Mesothelial cell of epicardium (in vitro differentiated cells): ENCODE measurements at regions not wholly inside any gene's neighbourhood (a gene's known extent, or its start where the extent isn't known, plus 50 kb on each side); places are given as distances from the start of the nearest gene placed in this dataset.
A peak's percentile ranks its signal among the peaks of the same experiment; 100 is the strongest.

ENCODE experiments used
- DNase-seq, 2 experiments: peaks; one replicate each; pipeline ENCODE4 v3.0.0; 2021; ENCODE audit warnings: low spot score in 2 of 2; ENCODE audit not compliant: unreplicated experiment in 2 of 2
- H3K27ac Mint-ChIP-seq: 2 replicates; pipeline ENCODE4 v1.8.0; 2021; ENCODE audit warnings: mixed read lengths
- H3K27me3 Mint-ChIP-seq: 2 replicates; pipeline ENCODE4 v1.8.0; 2021; ENCODE audit warnings: low read depth, mixed read lengths
- H3K36me3 Mint-ChIP-seq: 2 replicates; pipeline ENCODE4 v1.8.0; 2021; ENCODE audit warnings: mixed read lengths
- H3K4me1 Mint-ChIP-seq: 2 replicates; pipeline ENCODE4 v1.8.0; 2021; ENCODE audit warnings: mixed read lengths
- H3K4me3 Mint-ChIP-seq: 2 replicates; pipeline ENCODE4 v1.8.0; 2021; ENCODE audit warnings: mild to moderate bottlenecking, moderate library complexity, mixed read lengths
- H3K9me3 Mint-ChIP-seq: 2 replicates; pipeline ENCODE4 v1.8.0; 2021; ENCODE audit warnings: mixed read lengths
- CTCF ChIP-seq: fragments of 200-600 bp; sonication (generic); IDR thresholded peaks from one replicate; pipeline ENCODE4 v1.5.0; 2021; ENCODE audit warnings: antibody characterized with exemption; ENCODE audit not compliant: unreplicated experiment

- Mint-ChIP-seq H3K27me3 (peaks cover 33% of the 10 kb centered on the region), H3K4me3 (no peak overlapping the region), H3K9me3 (no peaks in the 10 kb centered on the region), H3K4me1 (peaks cover 33% of the 10 kb centered on the region), H3K27ac (peak overlapping the region; percentile 2), H3K36me3 (no peaks in the 10 kb centered on the region)
- TF ChIP-seq CTCF, result no peak
- no peak for DNase-seq
These were observed 379.8 kb downstream of the SIPA1L2 start for GRCh38 chr1:232249861-232250777.

GRCh38 chr1:232249339-232249738 lies 380.6 kb downstream of the SIPA1L2 start:
- Mint-ChIP-seq H3K27ac (no peak overlapping the region), H3K36me3 (no peaks in the 10 kb centered on the region), H3K4me3 (no peak overlapping the region), H3K4me1 (peaks cover 32% of the 10 kb centered on the region), H3K27me3 (peaks cover 37% of the 10 kb centered on the region), H3K9me3 (no peaks in the 10 kb centered on the region)
- no peak for DNase-seq
- TF ChIP-seq CTCF, result no peak

- no peaks in the 10 kb centered on the region for H3K9me3 Mint-ChIP-seq
- no peak overlapping the region for H3K4me3 Mint-ChIP-seq
- H3K4me1 Mint-ChIP-seq, result peaks cover 32% of the 10 kb centered on the region
- peaks cover 37% of the 10 kb centered on the region for H3K27me3 Mint-ChIP-seq
- no peak for TF ChIP-seq CTCF
- H3K36me3 Mint-ChIP-seq, result no peaks in the 10 kb centered on the region
- no peak for DNase-seq
- no peak overlapping the region for H3K27ac Mint-ChIP-seq
These were observed 381.6 kb downstream of the SIPA1L2 start for GRCh38 chr1:232248276-232248820.

- no peaks in the 10 kb centered on the region for H3K36me3 Mint-ChIP-seq
- peaks cover 30% of the 10 kb centered on the region for H3K27me3 Mint-ChIP-seq
- no peak for TF ChIP-seq CTCF
- peaks cover 30% of the 10 kb centered on the region for H3K4me1 Mint-ChIP-seq
- no peak overlapping the region for H3K27ac Mint-ChIP-seq
- no peak for DNase-seq
- H3K9me3 Mint-ChIP-seq, result no peaks in the 10 kb centered on the region
- no peak overlapping the region for H3K4me3 Mint-ChIP-seq
These were observed 382.3 kb downstream of the SIPA1L2 start for GRCh38 chr1:232247669-232248068.

- peaks cover 20% of the 10 kb centered on the region for H3K27me3 Mint-ChIP-seq
- TF ChIP-seq CTCF, result no peak
- peaks cover 17% of the 10 kb centered on the region for H3K9me3 Mint-ChIP-seq
- H3K36me3 Mint-ChIP-seq, result peaks cover 2% of the 10 kb centered on the region
- DNase-seq, result no peak
- H3K4me3 Mint-ChIP-seq, result no peak overlapping the region
- H3K4me1 Mint-ChIP-seq, result peaks cover 16% of the 10 kb centered on the region
- H3K27ac Mint-ChIP-seq, result no peak overlapping the region
These were observed 385.5 kb downstream of the SIPA1L2 start for GRCh38 chr1:232244426-232244825.
